Ascending aorta (tissue), 2 donors: ENCODE measurements at regions not wholly inside any gene's neighbourhood (a gene's known extent, or its start where the extent isn't known, plus 50 kb on each side); places are given as distances from the start of the nearest gene placed in this dataset.

ENCODE experiments used
- DNase-seq, 2 donors: peaks; one replicate each; pipeline ENCODE4 v3.0.0-alpha.2; 2019; ENCODE audit warnings: low spot score in 2 of 2
- H3K27ac ChIP-seq, 2 donors: fragments of 200-600 bp; sonication (generic); one replicate each; pipeline ENCODE4 v1.5.1; 2016 to 2017; ENCODE audit warnings: mild to moderate bottlenecking in 1 of 2
- H3K27me3 ChIP-seq: fragments of 200-600 bp; sonication (generic); one replicate; pipeline ENCODE4 v1.5.1; 2017
- H3K36me3 ChIP-seq, 2 donors: fragments of 200-600 bp; sonication (generic); one replicate each; pipeline ENCODE4 v1.5.1; 2016
- H3K4me1 ChIP-seq, 2 donors: fragments of 200-600 bp; sonication (generic); one replicate each; pipeline ENCODE4 v1.5.1; 2016 to 2017; ENCODE audit warnings: mild to moderate bottlenecking in 1 of 2
- H3K4me3 ChIP-seq, 2 donors: fragments of 200-600 bp; sonication (generic); one replicate each; pipeline ENCODE4 v1.5.1; 2016 to 2017; ENCODE audit warnings: mild to moderate bottlenecking in 1 of 2
- H3K9me3 ChIP-seq, 2 donors: fragments of 200-600 bp; sonication (generic); one replicate each; pipeline ENCODE4 v1.5.1; 2016
- intact Hi-C: fragments of 100-400 bp; cut with DNase I; formaldehyde crosslinking; loops from one replicate; pipeline ENCODE4 v1.15.1; 2023
- TF ChIP-seq, protein P1 (sequence below), 3 experiments: fragments of 200-600 bp in 2 of 3; fragments of 450-650 bp in 1 of 3; sonication (generic) in 2 of 3; IDR thresholded peaks; one replicate each; pipeline ENCODE4 v1.5.1; 2016 to 2019; ENCODE audit warnings: antibody characterized with exemption in 3 of 3, mild to moderate bottlenecking in 1 of 3, moderate library complexity in 1 of 3

DNA sequence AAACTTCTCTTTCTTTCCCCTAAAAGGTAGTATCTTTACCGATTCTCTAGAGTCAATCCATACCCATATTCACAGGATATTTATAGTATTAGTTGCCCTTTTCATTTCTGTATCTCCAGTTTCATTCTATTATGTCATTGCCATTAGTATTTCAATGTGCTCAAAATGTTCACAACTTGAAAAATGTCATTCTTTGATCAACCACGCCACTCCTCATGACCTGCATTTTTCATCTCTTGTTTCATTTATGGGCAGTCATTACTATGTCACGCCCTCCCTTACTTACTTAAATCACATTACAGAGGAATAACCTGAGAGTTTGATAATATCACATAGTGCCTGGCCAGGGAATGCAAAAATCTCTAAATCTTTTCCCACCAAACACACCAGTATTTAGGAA lies 427.3 kb upstream of the GJE1 start:
- H3K27me3 ChIP-seq, result no peaks in the 10 kb centered on the region
- no peak overlapping the region for H3K27ac ChIP-seq
- H3K4me3 ChIP-seq, result no peak overlapping the region
- H3K4me1 ChIP-seq, result no peaks in the 10 kb centered on the region
- no peak for DNase-seq
- H3K36me3 ChIP-seq, result no peaks in the 10 kb centered on the region
- intact Hi-C loops, result no loop called here
- no peaks in the 10 kb centered on the region for H3K9me3 ChIP-seq
- TF ChIP-seq, protein P1, sequence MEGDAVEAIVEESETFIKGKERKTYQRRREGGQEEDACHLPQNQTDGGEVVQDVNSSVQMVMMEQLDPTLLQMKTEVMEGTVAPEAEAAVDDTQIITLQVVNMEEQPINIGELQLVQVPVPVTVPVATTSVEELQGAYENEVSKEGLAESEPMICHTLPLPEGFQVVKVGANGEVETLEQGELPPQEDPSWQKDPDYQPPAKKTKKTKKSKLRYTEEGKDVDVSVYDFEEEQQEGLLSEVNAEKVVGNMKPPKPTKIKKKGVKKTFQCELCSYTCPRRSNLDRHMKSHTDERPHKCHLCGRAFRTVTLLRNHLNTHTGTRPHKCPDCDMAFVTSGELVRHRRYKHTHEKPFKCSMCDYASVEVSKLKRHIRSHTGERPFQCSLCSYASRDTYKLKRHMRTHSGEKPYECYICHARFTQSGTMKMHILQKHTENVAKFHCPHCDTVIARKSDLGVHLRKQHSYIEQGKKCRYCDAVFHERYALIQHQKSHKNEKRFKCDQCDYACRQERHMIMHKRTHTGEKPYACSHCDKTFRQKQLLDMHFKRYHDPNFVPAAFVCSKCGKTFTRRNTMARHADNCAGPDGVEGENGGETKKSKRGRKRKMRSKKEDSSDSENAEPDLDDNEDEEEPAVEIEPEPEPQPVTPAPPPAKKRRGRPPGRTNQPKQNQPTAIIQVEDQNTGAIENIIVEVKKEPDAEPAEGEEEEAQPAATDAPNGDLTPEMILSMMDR (IDR thresholded peaks at IDR 0.05), result no peak

DNA sequence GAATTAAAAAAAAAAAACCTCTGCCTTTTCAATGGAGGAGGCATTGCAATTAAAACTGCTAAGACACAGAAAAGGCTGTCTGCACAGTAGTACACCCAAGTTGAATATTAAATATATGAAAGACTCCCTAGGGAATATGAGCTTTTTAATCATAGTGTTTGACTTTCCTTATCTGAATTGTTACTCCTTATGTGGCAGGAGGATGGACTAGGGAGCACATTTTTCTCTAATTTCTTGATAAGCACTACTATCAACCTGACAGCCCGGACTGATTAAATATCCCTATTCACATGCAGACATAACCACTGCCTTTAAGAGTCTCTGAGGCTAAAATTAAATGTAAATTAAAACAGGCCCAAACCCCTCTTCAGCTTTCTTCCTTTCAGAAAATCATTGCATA lies 428.6 kb upstream of the GJE1 start:
- intact Hi-C loops, result no loop called here

DNA sequence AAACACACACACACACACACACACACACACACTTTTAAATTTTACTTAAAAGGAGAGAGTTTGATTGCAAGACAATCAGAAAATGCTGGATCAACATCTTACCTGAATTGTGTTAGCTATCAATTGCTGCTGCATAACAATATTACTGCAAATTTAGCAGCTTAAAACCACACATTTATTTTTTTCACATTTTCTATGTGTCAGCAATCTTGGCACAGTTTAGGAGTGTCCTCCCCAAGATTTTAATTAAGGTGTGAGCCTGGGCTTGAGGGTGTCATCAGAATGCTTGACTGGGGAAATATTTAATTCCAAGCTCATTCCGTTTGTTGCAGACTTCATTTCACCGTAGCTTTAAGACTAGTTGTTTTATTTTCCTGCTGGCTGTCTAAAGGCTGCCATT lies 431.0 kb upstream of the GJE1 start:
- Histone ChIP-seq H3K4me1 (no peaks in the 10 kb centered on the region), H3K27ac (no peak overlapping the region), H3K36me3 (no peaks in the 10 kb centered on the region), H3K4me3 (no peak overlapping the region), H3K9me3 (no peaks in the 10 kb centered on the region), H3K27me3 (no peaks in the 10 kb centered on the region)
- no peak for DNase-seq
- intact Hi-C loops, result no loop called here
- TF ChIP-seq, protein P1 (IDR thresholded peaks at IDR 0.05), result no peak

More for the DNA sequence above, 428.6 kb upstream of the GJE1 start:
- H3K36me3 ChIP-seq, result no peaks in the 10 kb centered on the region
- DNase-seq, result no peak
- no peak overlapping the region for H3K27ac ChIP-seq
- H3K9me3 ChIP-seq, result no peaks in the 10 kb centered on the region
- H3K4me3 ChIP-seq, result no peak overlapping the region
- H3K4me1 ChIP-seq, result no peaks in the 10 kb centered on the region
- H3K27me3 ChIP-seq, result no peaks in the 10 kb centered on the region
- TF ChIP-seq, protein P1 (IDR thresholded peaks at IDR 0.05), result no peak

DNA sequence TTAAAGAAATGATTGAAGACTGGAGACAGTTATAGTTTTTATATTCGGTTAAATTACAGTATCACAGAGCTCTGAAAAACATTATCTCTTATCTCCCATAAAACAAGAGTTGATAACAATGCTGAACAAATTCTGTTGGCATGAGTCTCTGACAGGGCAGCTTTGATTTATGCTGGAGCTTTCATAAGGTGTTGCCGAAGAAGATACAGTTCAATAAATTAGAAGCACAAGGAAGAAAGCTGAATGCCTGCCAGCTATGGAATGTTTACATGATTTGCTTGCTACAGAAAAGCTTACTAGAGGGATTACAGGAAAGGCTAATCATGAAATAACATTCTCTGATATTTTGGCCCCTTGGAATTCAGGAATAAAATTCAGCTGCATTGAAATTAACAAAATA lies 431.9 kb upstream of the GJE1 start:
- Histone ChIP-seq H3K27me3 (no peaks in the 10 kb centered on the region), H3K27ac (no peak overlapping the region), H3K4me1 (no peaks in the 10 kb centered on the region), H3K4me3 (no peak overlapping the region), H3K9me3 (no peaks in the 10 kb centered on the region), H3K36me3 (no peaks in the 10 kb centered on the region)
- TF ChIP-seq, protein P1 (IDR thresholded peaks at IDR 0.05), result no peak
- intact Hi-C loops, result no loop called here
- no peak for DNase-seq

DNA sequence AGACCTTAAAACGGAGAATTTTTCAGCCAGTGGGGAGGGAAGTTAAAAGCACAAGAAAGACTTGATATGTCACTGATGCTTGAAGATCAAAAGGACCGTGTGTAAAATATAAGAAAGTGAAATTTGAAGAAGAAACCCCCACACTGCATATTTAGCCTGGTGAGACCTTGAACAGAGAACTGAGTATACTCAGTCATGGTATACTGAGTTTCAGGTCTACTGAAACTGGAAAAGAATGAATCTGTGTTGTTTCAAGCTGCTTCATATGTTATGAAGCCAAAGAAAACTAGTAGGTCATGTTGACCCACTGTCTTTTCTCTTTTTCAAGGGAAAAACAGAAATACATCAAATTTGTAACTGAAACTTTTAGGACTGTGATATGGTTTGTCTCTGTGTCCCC lies 443.8 kb upstream of the GJE1 start:
- H3K9me3 ChIP-seq, result no peaks in the 10 kb centered on the region
- no peaks in the 10 kb centered on the region for H3K4me1 ChIP-seq
- DNase-seq, result no peak
- H3K27me3 ChIP-seq, result no peaks in the 10 kb centered on the region
- TF ChIP-seq, protein P1 (IDR thresholded peaks at IDR 0.05), result no peak
- no peak overlapping the region for H3K4me3 ChIP-seq
- no peak overlapping the region for H3K27ac ChIP-seq
- intact Hi-C loops, result no loop called here
- H3K36me3 ChIP-seq, result no peaks in the 10 kb centered on the region

DNA sequence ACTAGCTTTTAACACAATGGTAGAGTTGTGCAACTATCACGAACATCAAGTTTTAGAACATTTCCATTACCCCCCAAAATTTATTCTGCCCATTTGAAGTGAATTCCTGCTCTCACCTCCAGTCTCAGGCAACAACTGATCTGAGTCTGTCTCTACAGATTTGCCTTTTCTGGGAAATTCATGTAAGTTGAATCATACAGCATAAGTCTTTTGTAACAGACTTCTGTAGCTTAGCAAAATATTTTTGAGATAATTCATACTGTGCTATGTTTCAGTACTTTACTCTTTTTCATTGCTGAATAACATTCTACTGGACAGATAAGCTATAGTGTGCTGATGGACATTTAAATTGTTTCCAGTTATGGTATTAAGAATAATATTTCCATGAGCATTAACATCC lies 447.3 kb upstream of the GJE1 start:
- Histone ChIP-seq H3K27ac (no peak overlapping the region), H3K4me1 (no peaks in the 10 kb centered on the region), H3K4me3 (no peak overlapping the region), H3K9me3 (no peaks in the 10 kb centered on the region), H3K27me3 (no peaks in the 10 kb centered on the region), H3K36me3 (no peaks in the 10 kb centered on the region)
- TF ChIP-seq, protein P1 (IDR thresholded peaks at IDR 0.05), result no peak
- no peak for DNase-seq
- intact Hi-C loops, result no loop called here
